Ovary (tissue), 7 donors: ENCODE measurements at regions not wholly inside any gene's neighbourhood (a gene's known extent, or its start where the extent isn't known, plus 50 kb on each side); places are given as distances from the start of the nearest gene placed in this dataset.

ENCODE experiments used
- DNase-seq, 5 donors: peaks; one replicate each; pipeline ENCODE4 v3.0.0-alpha.2; 2019 to 2020
- H3K27ac ChIP-seq, 2 donors: fragments of 200-600 bp; one replicate each; pipeline versions ENCODE4 v1.5.1 to v1.8.0; 2019 to 2022
- H3K27me3 ChIP-seq: fragments of 200-600 bp; one replicate; pipeline ENCODE4 v1.8.0; 2022
- H3K36me3 ChIP-seq: fragments of 200-600 bp; sonication (generic); one replicate; pipeline ENCODE4 v1.5.1; 2019
- H3K4me1 ChIP-seq: one replicate; pipeline ENCODE4 v1.8.1; 2013; ENCODE audit warnings: mild to moderate bottlenecking, moderate library complexity; ENCODE audit not compliant: insufficient read depth
- H3K4me3 ChIP-seq: fragments of 200-600 bp; sonication (generic); one replicate; pipeline ENCODE4 v1.5.1; 2017
- H3K9me3 ChIP-seq, 2 donors: fragments of 200-600 bp in 1 of 2; sonication (generic) in 1 of 2; one replicate each; pipeline versions ENCODE4 v1.5.1 to v1.8.1; 2013 to 2019; ENCODE audit warnings: mild to moderate bottlenecking in 1 of 2, moderate library complexity in 1 of 2
- CTCF ChIP-seq, 3 donors: fragments of 450-650 bp in 2 of 3; fragments of 200-600 bp in 1 of 3; IDR thresholded peaks; one replicate each; pipeline versions ENCODE4 v1.5.1 to v1.8.0; 2016 to 2022; ENCODE audit warnings: antibody characterized with exemption in 3 of 3, mild to moderate bottlenecking in 1 of 3
- EP300 ChIP-seq: sonication (generic); formaldehyde crosslinking; IDR thresholded peaks from one replicate; pipeline ENCODE4 v1.6.1; 2017; ENCODE audit warnings: antibody characterized with exemption
- POLR2A ChIP-seq: fragments of 450-650 bp; IDR thresholded peaks from one replicate; pipeline ENCODE4 v1.6.1; 2017; ENCODE audit warnings: antibody characterized with exemption, mild to moderate bottlenecking, moderate library complexity
- WGBS, 3 donors: extraction: QIAGEN DNeasy Blood & Tissue Kit in 1 of 3; methylation state at CpG; one replicate each; pipeline versions ENCODE4 v1.1.5 to v1.1.7; 2013 to 2017; 5-methylcytosine and 5-hydroxymethylcytosine counted together
- intact Hi-C, 4 donors: fragments of 100-400 bp; cut with DNase I; formaldehyde crosslinking; loops; one replicate each; pipeline versions ENCODE4 v1.11.0 to v1.15.1; 2022 to 2023
- donor health status: DM: no; HTN: no; CAD: no; lungs with moderate emphysema.
- donor health status: DM: no; HTN: no; CAD: no.
- donor health status: Bipolar disorder and iron deficiency.
- donor health status: DM: no; HTN: no; CAD: no.
- donor health status: DM: yes; HTN: yes; CAD: no.

- WGBS, 3 donors, result 93 to 95% (median 94%) methylated on average over 6 of the region's 6 CpGs
- no peaks in the 10 kb centered on the region for H3K27me3 ChIP-seq
- DNase-seq, result no peak
- no peak overlapping the region for H3K27ac ChIP-seq
- H3K9me3 ChIP-seq, result no peaks in the 10 kb centered on the region
- intact Hi-C loops, result no loop called here
- TF ChIP-seq EP300 (no peak), CTCF (IDR thresholded peaks at IDR 0.05) (no peak), POLR2A (no peak)
- no peak overlapping the region for H3K4me3 ChIP-seq
- H3K4me1 ChIP-seq, result no peaks in the 10 kb centered on the region
- H3K36me3 ChIP-seq, result no peaks in the 10 kb centered on the region
These were observed 1140.3 kb upstream of the SLC10A2 start for GRCh38 chr13:104206450-104207044.

- H3K4me1 ChIP-seq, result no peaks in the 10 kb centered on the region
- no peak overlapping the region for H3K4me3 ChIP-seq
- no peak for DNase-seq
- intact Hi-C loops, result no loop called here
- 68 to 86% (median 77%) methylated on average over 2 of the region's 2 CpGs for WGBS, 3 donors
- no peak overlapping the region for H3K27ac ChIP-seq
- no peaks in the 10 kb centered on the region for H3K27me3 ChIP-seq
- TF ChIP-seq CTCF (IDR thresholded peaks at IDR 0.05) (no peak), EP300 (no peak), POLR2A (no peak)
- no peaks in the 10 kb centered on the region for H3K36me3 ChIP-seq
- no peaks in the 10 kb centered on the region for H3K9me3 ChIP-seq
These were observed 1138.0 kb upstream of the SLC10A2 start for GRCh38 chr13:104204177-104204576.

- no peak overlapping the region for H3K4me3 ChIP-seq
- H3K36me3 ChIP-seq, result no peaks in the 10 kb centered on the region
- H3K27ac ChIP-seq, result no peak overlapping the region
- TF ChIP-seq POLR2A (no peak), CTCF (IDR thresholded peaks at IDR 0.05) (no peak), EP300 (no peak)
- WGBS, 3 donors, result 57 to 66% (median 61%) methylated on average over 1 of the region's 1 CpG
- H3K27me3 ChIP-seq, result no peaks in the 10 kb centered on the region
- H3K4me1 ChIP-seq, result no peaks in the 10 kb centered on the region
- no peaks in the 10 kb centered on the region for H3K9me3 ChIP-seq
- intact Hi-C loops, result no loop called here
- no peak for DNase-seq
These were observed 1132.6 kb upstream of the SLC10A2 start for GRCh38 chr13:104198801-104199200.

GRCh38 chr13:104196611-104197010, 1130.4 kb upstream of the SLC10A2 start:
- 72 to 82% (median 78%) methylated on average over 5 of the region's 5 CpGs for WGBS, 3 donors
- H3K27ac ChIP-seq, result no peak overlapping the region
- H3K4me1 ChIP-seq, result no peaks in the 10 kb centered on the region
- H3K36me3 ChIP-seq, result no peaks in the 10 kb centered on the region
- no peak overlapping the region for H3K4me3 ChIP-seq
- no peak for TF ChIP-seq POLR2A
- H3K27me3 ChIP-seq, result no peaks in the 10 kb centered on the region
- intact Hi-C loops, result no loop called here
- H3K9me3 ChIP-seq, result no peaks in the 10 kb centered on the region
- DNase-seq, result no peak

GRCh38 chr13:104181526-104182231, 1115.5 kb upstream of the SLC10A2 start:
- H3K9me3 ChIP-seq, result no peaks in the 10 kb centered on the region
- DNase-seq, result no peak
- H3K36me3 ChIP-seq, result no peaks in the 10 kb centered on the region
- TF ChIP-seq CTCF (IDR thresholded peaks at IDR 0.05), result no peak
- TF ChIP-seq EP300, result no peak
- no peak for TF ChIP-seq POLR2A
- intact Hi-C loops, result no loop called here
- no peak overlapping the region for H3K4me3 ChIP-seq
- H3K27me3 ChIP-seq, result no peaks in the 10 kb centered on the region
- no peaks in the 10 kb centered on the region for H3K4me1 ChIP-seq
- no peak overlapping the region for H3K27ac ChIP-seq
- WGBS, 3 donors, result 90 to 92% (median 92%) methylated on average over 3 of the region's 3 CpGs
